GM12878 (cell line): ENCODE measurements at regions not wholly inside any gene's neighbourhood (a gene's known extent, or its start where the extent isn't known, plus 50 kb on each side); places are given as distances from the start of the nearest gene placed in this dataset.

ENCODE experiments used
- ATAC-seq: fragments of 200-7000 bp; cut with Tn5 transposase; 3 replicates; pipeline ENCODE4 v1.9.1; 2020; ENCODE audit warnings: mild to moderate bottlenecking, moderate library complexity
- BruUV-seq: library from RNA; stranded (reverse); fragments of 400-500 nt; replicated peaks from 2 replicates; lab custom pipeline; 2021; lab: Mats Ljungman, UMichigan
- CTCF ChIA-PET: fragments of 300-600 bp; sonication (Branson Sonifier 250); formaldehyde crosslinking; extraction: SDS; loops from one replicate; lab custom pipeline; 2021; ENCODE audit warnings: inconsistent platforms; lab: Yijun Ruan, JAX
- POLR2A ChIA-PET: fragments of 350-600 bp; formaldehyde crosslinking; extraction: SDS; loops from one replicate; lab custom pipeline; 2021; ENCODE audit warnings: inconsistent platforms; lab: Charles Lee
- RAD21 ChIA-PET: fragments of 300-600 bp; sonication (Branson Sonifier 250); formaldehyde crosslinking; loops from one replicate; lab custom pipeline; 2023; ENCODE audit warnings: antibody characterized with exemption; ENCODE audit not compliant: unreplicated experiment; lab: Charles Lee
- SMC1A ChIA-PET: fragments of 300-600 bp; sonication (Branson Sonifier 250); formaldehyde crosslinking; loops from one replicate; lab custom pipeline; 2023; ENCODE audit not compliant: unreplicated experiment, uncharacterized antibody; lab: Charles Lee
- DNase-seq: peaks from one replicate; pipeline ENCODE4 v3.0.0-alpha.2; 2011; ENCODE audit warnings: low read depth, low spot score
- FAIRE-seq: peaks from 3 replicates; lab custom pipeline; 2011; peaks lifted over from hg19 to GRCh38; lab: Jason Lieb, UNC
- H2AFZ ChIP-seq: 2 replicates; pipeline ENCODE4 v1.6.0; 2011; ENCODE audit warnings: low read depth, low read length, control low read depth; ENCODE audit not compliant: control insufficient read depth
- H3K27ac ChIP-seq: 2 replicates; pipeline ENCODE4 v1.5.1; 2011; ENCODE audit warnings: control low read depth; ENCODE audit not compliant: control insufficient read depth, insufficient read depth
- H3K27me3 ChIP-seq, 2 experiments: replicated peaks in 1 of 2; 2 replicates each; pipeline versions ENCODE4 v1.6.0 to v1.6.1; 2011; ENCODE audit warnings: low read length in 1 of 2; ENCODE audit not compliant: control insufficient read depth in 2 of 2, insufficient read depth in 2 of 2
- H3K36me3 ChIP-seq, 2 experiments: 2 replicates each; pipeline ENCODE4 v1.5.1; 2011; ENCODE audit warnings: low read length in 1 of 2; ENCODE audit not compliant: control insufficient read depth in 2 of 2, insufficient read depth in 2 of 2
- H3K4me1 ChIP-seq: 2 replicates; pipeline ENCODE4 v1.6.1; 2011; ENCODE audit warnings: mild to moderate bottlenecking, low read length, moderate library complexity, mixed read lengths; ENCODE audit not compliant: control insufficient read depth, insufficient read depth
- H3K4me2 ChIP-seq: 2 replicates; pipeline ENCODE4 v1.6.0; 2011; ENCODE audit warnings: control low read depth; ENCODE audit not compliant: control insufficient read depth, insufficient read depth
- H3K4me3 ChIP-seq: fragments of 200-600 bp; sonication (generic); 2 replicates; pipeline ENCODE4 v1.5.1; 2016
- H3K79me2 ChIP-seq: 2 replicates; pipeline ENCODE4 v1.6.0; 2011; ENCODE audit warnings: low read length; ENCODE audit not compliant: control insufficient read depth, insufficient read depth
- H3K9ac ChIP-seq: 2 replicates; pipeline ENCODE4 v1.8.0; 2011; ENCODE audit warnings: low read length, control low read depth, mixed read lengths; ENCODE audit not compliant: control insufficient read depth, insufficient read depth
- H3K9me3 ChIP-seq: replicated peaks from 3 replicates; pipeline ENCODE4 v1.5.1; 2011; ENCODE audit warnings: mild to moderate bottlenecking, low read length; ENCODE audit not compliant: control insufficient read depth, insufficient read depth
- H4K20me1 ChIP-seq: 2 replicates; pipeline ENCODE4 v1.6.0; 2011; ENCODE audit not compliant: control insufficient read depth, insufficient read depth
- ASH2L ChIP-seq: fragments of 300-600, 200-600 bp; sonication (generic); IDR thresholded peaks from 2 replicates; pipeline ENCODE4 v1.6.1; 2017; ENCODE audit warnings: low read depth, mild to moderate bottlenecking, borderline replicate concordance
- ATF2 ChIP-seq: IDR thresholded peaks from 2 replicates; pipeline ENCODE4 v1.6.1; 2012; ENCODE audit warnings: low read length, inconsistent platforms
- CREB1 ChIP-seq: IDR thresholded peaks from 2 replicates; pipeline ENCODE4 v1.6.1; 2012; ENCODE audit warnings: low read depth, mild to moderate bottlenecking, inconsistent platforms
- CTCF ChIP-seq, 3 experiments: IDR thresholded peaks in 2 of 3; conservative IDR thresholded peaks in 1 of 3; 2 replicates each; pipeline ENCODE4 v1.5.1; 2011; ENCODE audit warnings: low read depth in 3 of 3, low read length in 3 of 3, mild to moderate bottlenecking in 3 of 3, control low read depth in 2 of 3, moderate library complexity in 2 of 3, inconsistent platforms in 1 of 3, mixed read lengths in 1 of 3; ENCODE audit not compliant: control insufficient read depth in 2 of 3, insufficient read depth in 1 of 3; ENCODE audit errors: extremely low read depth in 1 of 3
- E2F4 ChIP-seq: IDR thresholded peaks from 2 replicates; pipeline ENCODE4 v1.6.1; 2012; ENCODE audit warnings: low read depth, low read length, improper control_type of control experiment
- HDAC2 ChIP-seq: fragments of 200-600 bp; sonication (generic); IDR thresholded peaks from 2 replicates; pipeline ENCODE4 v1.6.1; 2017
- KDM1A ChIP-seq: fragments of 200-600 bp; sonication (generic); IDR thresholded peaks from 2 replicates; pipeline ENCODE4 v1.6.1; 2016; ENCODE audit warnings: borderline replicate concordance
- NBN ChIP-seq: fragments of 450-650 bp; IDR thresholded peaks from 2 replicates; pipeline ENCODE4 v1.6.1; 2016
- NR2C1 ChIP-seq: fragments of 450-650 bp; IDR thresholded peaks from 2 replicates; pipeline ENCODE4 v1.6.1; 2017; ENCODE audit warnings: antibody characterized with exemption, mild to moderate bottlenecking, moderate library complexity
- NR2F1 ChIP-seq: fragments of 450-650 bp; conservative IDR thresholded peaks from 2 replicates; pipeline ENCODE4 v1.6.1; 2017; ENCODE audit warnings: mild to moderate bottlenecking
- RCOR1 ChIP-seq: conservative IDR thresholded peaks from 2 replicates; pipeline ENCODE4 v1.6.1; 2012; ENCODE audit warnings: low read depth, low read length, improper control_type of control experiment
- RFX5 ChIP-seq: IDR thresholded peaks from 2 replicates; pipeline ENCODE4 v1.6.1; 2011; ENCODE audit warnings: low read depth, low read length, improper control_type of control experiment
- ZNF217 ChIP-seq: fragments of 450-650 bp; IDR thresholded peaks from 2 replicates; pipeline ENCODE4 v1.6.1; 2017; ENCODE audit warnings: antibody characterized with exemption, mild to moderate bottlenecking
- ZNF384 ChIP-seq: IDR thresholded peaks from 2 replicates; pipeline ENCODE4 v1.6.1; 2012; ENCODE audit warnings: low read depth, mild to moderate bottlenecking, low read length, improper control_type of control experiment, borderline replicate concordance
- ZNF622 ChIP-seq: fragments of 450-650 bp; IDR thresholded peaks from 2 replicates; pipeline ENCODE4 v1.6.1; 2017; ENCODE audit warnings: mild to moderate bottlenecking, inconsistent platforms
- WGBS: methylation state at CpG from one replicate; pipeline ENCODE4 v1.1.6; 2016; ENCODE audit warnings: low lambda C conversion rate; ENCODE audit not compliant: insufficient replicate concordance, insufficient coverage; ENCODE audit errors: missing lambda C conversion rate; 5-methylcytosine and 5-hydroxymethylcytosine counted together
- in situ Hi-C: fragments of 300-500 bp; cut with MboI; formaldehyde crosslinking; loops from 9 replicates; pipeline ENCODE4 v1.14.3; 2018; ENCODE audit warnings: mixed read lengths
- intact Hi-C: fragments of 100-400 bp; cut with micrococcal nuclease; formaldehyde crosslinking; loops from one replicate; pipeline ENCODE4 v1.14.2; 2022; ENCODE audit not compliant: unreplicated experiment

- in situ Hi-C loops: no loop called here
- Histone ChIP-seq H3K4me2 (no peak overlapping the region), H3K4me3 (no peak overlapping the region), H3K27ac (no peak overlapping the region), H2AFZ (no peak overlapping the region), H3K27me3 (no peaks in the 10 kb centered on the region), H3K9ac (no peak overlapping the region), H3K9me3 (no peaks in the 10 kb centered on the region; the same call in 2 of the 3 replicates), H3K4me1 (no peaks in the 10 kb centered on the region; the same call in 1 of the 2 replicates), H3K36me3 (no peaks in the 10 kb centered on the region), H4K20me1 (no peaks in the 10 kb centered on the region), H3K79me2 (no peaks in the 10 kb centered on the region)
- TF ChIP-seq ASH2L (no peak), CREB1 (no peak), RCOR1 (no peak), NR2C1 (no peak), NBN (no peak), RFX5 (no peak), ZNF622 (no peak), ZNF217 (no peak), ATF2 (no peak), HDAC2 (no peak), ZNF384 (no peak), KDM1A (no peak), NR2F1 (no peak), E2F4 (no peak), CTCF (IDR thresholded peaks at IDR 0.05 in 2 of 3, conservative IDR thresholded peaks at IDR 0.05 in 1 of 3; ENCODE audit: control insufficient read depth in 2 of 3, extremely low read depth in 1 of 3, insufficient read depth in 1 of 3, low read depth in 3 of 3, low read length in 3 of 3) (no peak)
- FAIRE-seq (no peak), ATAC-seq (no peak), DNase-seq (no peak)
- intact Hi-C loops: no loop called here
- ChIA-PET RAD21 (interaction anchor here (7.0 kb wide), 1 partner anchor 19 kb away, joined by 98 read pairs; no protein-coding TSS in a partner anchor), SMC1A (interaction anchor here (0.7 to 12.3 kb wide), 4 partner anchors 8 to 72 kb away, joined by 3 to 255 read pairs (median 4); no protein-coding TSS in a partner anchor), POLR2A (interaction anchor here (0.9 to 1.1 kb wide), 2 partner anchors 12 to 16 kb away, joined by 3 read pairs; no protein-coding TSS in a partner anchor), CTCF (interaction anchor here (0.7 to 1.3 kb wide), 2 partner anchors 10 to 12 kb away, joined by 3 to 5 read pairs; no protein-coding TSS in a partner anchor)
- WGBS: 82% methylated on average over 3 of the region's 3 CpGs
- BruUV-seq: no TSS peak
Measured at GRCh38 chr1:234705615-234706014, 95.6 kb upstream of the IRF2BP2 start.
